ENCODE measurements at regions not wholly inside any gene's neighbourhood (a gene's known extent, or its start where the extent isn't known, plus 50 kb on each side); places are given as distances from the start of the nearest gene placed in this dataset.

GRCh38 chr6:137783710-137784109 is 83.3 kb upstream of the TNFAIP3 start:
- Histone ChIP-seq H3K27me3 (no peaks in the 10 kb centered on the region), H3K4me1 (no peaks in the 10 kb centered on the region), H3K9me3 (no peaks in the 10 kb centered on the region), H3K36me3 (no peaks in the 10 kb centered on the region), H3K27ac (no peak overlapping the region), H3K4me3 (no peak overlapping the region)
- WGBS (ENCODE audit: insufficient coverage, low coverage, low lambda C conversion rate, missing lambda C conversion rate) = 31% methylated on average over 1 of the region's 1 CpG
- DNase-seq (no peak), ATAC-seq (no peak)
- intact Hi-C loops (cut with DNase I) = no loop called here
- TF ChIP-seq POLR2A (IDR thresholded peaks at IDR 0.05) = no peak
- no peak for TF ChIP-seq CTCF (IDR thresholded peaks at IDR 0.05)

GRCh38 chr6:137784583-137784982 is 82.5 kb upstream of the TNFAIP3 start:
- H3K4me3 ChIP-seq = no peak overlapping the region
- WGBS (ENCODE audit: insufficient coverage, low coverage, low lambda C conversion rate, missing lambda C conversion rate) = 100% methylated on average over 1 of the region's 1 CpG

GRCh38 chr6:137787016-137787415 is 80.0 kb upstream of the TNFAIP3 start:
- intact Hi-C loops (cut with DNase I) = no loop called here
- no peak for ATAC-seq
- H3K36me3 ChIP-seq = no peaks in the 10 kb centered on the region
- WGBS (ENCODE audit: insufficient coverage, low coverage, low lambda C conversion rate, missing lambda C conversion rate) = 94% methylated on average over 2 of the region's 2 CpGs
- no peaks in the 10 kb centered on the region for H3K4me1 ChIP-seq
- TF ChIP-seq CTCF (IDR thresholded peaks at IDR 0.05) (no peak), POLR2A (IDR thresholded peaks at IDR 0.05) (no peak)
- no peak for DNase-seq
- H3K27ac ChIP-seq = no peak overlapping the region
- no peak overlapping the region for H3K4me3 ChIP-seq
- H3K9me3 ChIP-seq = no peaks in the 10 kb centered on the region
- H3K27me3 ChIP-seq = no peaks in the 10 kb centered on the region

More at GRCh38 chr6:137784583-137784982, 82.5 kb upstream of the TNFAIP3 start:
- no peaks in the 10 kb centered on the region for H3K4me1 ChIP-seq
- DNase-seq = no peak
- intact Hi-C loops (cut with DNase I) = no loop called here
- H3K27me3 ChIP-seq = no peaks in the 10 kb centered on the region
- TF ChIP-seq CTCF (IDR thresholded peaks at IDR 0.05) (no peak), POLR2A (IDR thresholded peaks at IDR 0.05) (no peak)
- no peaks in the 10 kb centered on the region for H3K36me3 ChIP-seq
- no peak for ATAC-seq
- H3K9me3 ChIP-seq = no peaks in the 10 kb centered on the region
- no peak overlapping the region for H3K27ac ChIP-seq

- H3K9me3 ChIP-seq = no peaks in the 10 kb centered on the region
- H3K27me3 ChIP-seq = no peaks in the 10 kb centered on the region
- no peak overlapping the region for H3K4me3 ChIP-seq
- no peaks in the 10 kb centered on the region for H3K36me3 ChIP-seq
- WGBS (ENCODE audit: insufficient coverage, low coverage, low lambda C conversion rate, missing lambda C conversion rate) = 90% methylated on average over 1 of the region's 1 CpG
- intact Hi-C loops (cut with DNase I) = no loop called here
- TF ChIP-seq CTCF (IDR thresholded peaks at IDR 0.05) (no peak), POLR2A (IDR thresholded peaks at IDR 0.05) (no peak)
- DNase-seq (no peak), ATAC-seq (no peak)
- no peaks in the 10 kb centered on the region for H3K4me1 ChIP-seq
- H3K27ac ChIP-seq = no peak overlapping the region
Observed at GRCh38 chr6:137788248-137788647, 78.8 kb upstream of the TNFAIP3 start.

Data from right lobe of liver (tissue), 6 donors.